Caco-2 (cell line): ENCODE measurements at regions not wholly inside any gene's neighbourhood (a gene's known extent, or its start where the extent isn't known, plus 50 kb on each side); places are given as distances from the start of the nearest gene placed in this dataset.

Experiments used
- BruUV-seq: library from RNA; stranded (reverse); fragments of 400-500 nt; replicated peaks from 2 replicates; lab custom pipeline; 2021; lab: Mats Ljungman, UMichigan
- CTCF ChIA-PET: fragments of 300-600 bp; sonication (Branson Sonifier 250); formaldehyde crosslinking; loops from one replicate; lab custom pipeline; 2022; ENCODE audit warnings: antibody characterized with exemption; lab: Charles Lee
- POLR2A ChIA-PET: fragments of 300-600 bp; sonication (Branson Sonifier 250); formaldehyde crosslinking; loops from one replicate; lab custom pipeline; 2022; ENCODE audit warnings: antibody characterized with exemption; lab: Charles Lee
- DNase-seq, 2 experiments: peaks; one replicate each; pipeline versions ENCODE4 v3.0.0 to v3.0.0-alpha.2; 2020 to 2022
- H3K27me3 ChIP-seq: replicated peaks from 2 replicates; pipeline ENCODE4 v1.6.0; 2011; ENCODE audit warnings: low read length; ENCODE audit not compliant: control insufficient read depth, insufficient read depth
- H3K36me3 ChIP-seq: 2 replicates; pipeline ENCODE4 v1.5.1; 2011; ENCODE audit warnings: low read length; ENCODE audit not compliant: control insufficient read depth, insufficient read depth
- H3K4me1 ChIP-seq: fragments of 250-450 bp; sonication (Bioruptor Pico); 2 replicates; pipeline ENCODE4 v1.5.1; 2020; ENCODE audit warnings: mild to moderate bottlenecking
- H3K4me3 ChIP-seq: 2 replicates; pipeline ENCODE4 v1.5.1; 2011; ENCODE audit warnings: low read depth, mild to moderate bottlenecking, control low read depth, low read length
- H3K9me3 ChIP-seq: fragments of 250-450 bp; sonication (Bioruptor Pico); 2 replicates; pipeline ENCODE4 v1.5.1; 2020; ENCODE audit warnings: mild to moderate bottlenecking, moderate library complexity
- H3K27ac Mint-ChIP-seq: one replicate; pipeline ENCODE4 v1.8.0; 2022; ENCODE audit warnings: mixed read lengths; ENCODE audit not compliant: unreplicated experiment
- H3K27me3 Mint-ChIP-seq: one replicate; pipeline ENCODE4 v1.8.0; 2022; ENCODE audit warnings: mixed read lengths; ENCODE audit not compliant: insufficient read depth, unreplicated experiment
- H3K36me3 Mint-ChIP-seq: one replicate; pipeline ENCODE4 v1.8.0; 2022; ENCODE audit warnings: mild to moderate bottlenecking, mixed read lengths; ENCODE audit not compliant: insufficient read depth, unreplicated experiment
- H3K4me1 Mint-ChIP-seq: one replicate; pipeline ENCODE4 v1.8.0; 2022; ENCODE audit warnings: low read depth, mixed read lengths; ENCODE audit not compliant: unreplicated experiment
- H3K4me3 Mint-ChIP-seq: one replicate; pipeline ENCODE4 v1.8.0; 2022; ENCODE audit warnings: mild to moderate bottlenecking, moderate library complexity, mixed read lengths; ENCODE audit not compliant: unreplicated experiment
- H3K9me3 Mint-ChIP-seq: one replicate; pipeline ENCODE4 v1.8.0; 2022; ENCODE audit warnings: mixed read lengths; ENCODE audit not compliant: unreplicated experiment
- intact Hi-C: fragments of 100-400 bp; cut with micrococcal nuclease; formaldehyde crosslinking; loops from one replicate; pipeline ENCODE4 v1.10.0; 2022; ENCODE audit not compliant: unreplicated experiment
- TF ChIP-seq, protein P1 (sequence below), 2 experiments: fragments of 200-600 bp in 1 of 2; IDR thresholded peaks; 1 replicate in 1 of 2; 2 replicates in 1 of 2; pipeline versions ENCODE4 v1.5.1 to v1.8.0; 2011 to 2022; ENCODE audit warnings: antibody characterized with exemption in 1 of 2, control low read depth in 1 of 2, inconsistent platforms in 1 of 2, low read depth in 1 of 2, low read length in 1 of 2, mild to moderate bottlenecking in 1 of 2, moderate library complexity in 1 of 2; ENCODE audit not compliant: insufficient read depth in 1 of 2, severe bottlenecking in 1 of 2, unreplicated experiment in 1 of 2

DNA sequence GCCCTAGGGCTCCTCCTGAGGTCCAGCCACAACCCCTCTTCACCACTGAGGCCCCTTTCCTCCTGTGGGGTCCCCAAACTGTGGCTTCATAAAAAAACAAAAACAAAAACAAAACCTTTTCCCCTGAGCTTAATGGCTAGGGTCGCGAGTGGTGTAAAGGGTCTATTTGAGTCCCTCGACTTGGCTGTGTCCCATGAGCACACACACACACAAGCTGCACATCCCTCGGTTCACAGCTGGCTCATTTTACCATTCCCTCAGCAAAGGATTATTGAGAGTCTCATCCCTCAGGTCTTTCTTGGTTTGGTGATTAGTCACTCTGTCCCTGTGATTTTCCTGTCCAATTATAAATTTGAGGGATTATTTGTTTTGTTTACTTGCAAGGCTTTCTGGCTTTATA lies 206.1 kb upstream of the SASH1 start:
- H3K4me3 Mint-ChIP-seq = no peak overlapping the region
- intact Hi-C loops = no loop called here
- H3K27me3 Mint-ChIP-seq = no peaks in the 10 kb centered on the region
- peaks cover 18% of the 10 kb centered on the region for H3K4me1 Mint-ChIP-seq
- Histone ChIP-seq H3K4me1 (peaks cover 19% of the 10 kb centered on the region), H3K4me3 (no peak overlapping the region), H3K9me3 (no peaks in the 10 kb centered on the region), H3K27me3 (no peaks in the 10 kb centered on the region), H3K36me3 (no peaks in the 10 kb centered on the region)
- H3K27ac Mint-ChIP-seq = no peak overlapping the region
- H3K36me3 Mint-ChIP-seq = peaks cover 11% of the 10 kb centered on the region
- ChIA-PET CTCF (no interaction called here), POLR2A (no interaction called here)
- H3K9me3 Mint-ChIP-seq = peaks cover 12% of the 10 kb centered on the region
- DNase-seq = no peak
- TF ChIP-seq, protein P1, sequence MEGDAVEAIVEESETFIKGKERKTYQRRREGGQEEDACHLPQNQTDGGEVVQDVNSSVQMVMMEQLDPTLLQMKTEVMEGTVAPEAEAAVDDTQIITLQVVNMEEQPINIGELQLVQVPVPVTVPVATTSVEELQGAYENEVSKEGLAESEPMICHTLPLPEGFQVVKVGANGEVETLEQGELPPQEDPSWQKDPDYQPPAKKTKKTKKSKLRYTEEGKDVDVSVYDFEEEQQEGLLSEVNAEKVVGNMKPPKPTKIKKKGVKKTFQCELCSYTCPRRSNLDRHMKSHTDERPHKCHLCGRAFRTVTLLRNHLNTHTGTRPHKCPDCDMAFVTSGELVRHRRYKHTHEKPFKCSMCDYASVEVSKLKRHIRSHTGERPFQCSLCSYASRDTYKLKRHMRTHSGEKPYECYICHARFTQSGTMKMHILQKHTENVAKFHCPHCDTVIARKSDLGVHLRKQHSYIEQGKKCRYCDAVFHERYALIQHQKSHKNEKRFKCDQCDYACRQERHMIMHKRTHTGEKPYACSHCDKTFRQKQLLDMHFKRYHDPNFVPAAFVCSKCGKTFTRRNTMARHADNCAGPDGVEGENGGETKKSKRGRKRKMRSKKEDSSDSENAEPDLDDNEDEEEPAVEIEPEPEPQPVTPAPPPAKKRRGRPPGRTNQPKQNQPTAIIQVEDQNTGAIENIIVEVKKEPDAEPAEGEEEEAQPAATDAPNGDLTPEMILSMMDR (IDR thresholded peaks at IDR 0.05; ENCODE audit: insufficient read depth in 1 of 2, low read depth in 1 of 2, low read length in 1 of 2, severe bottlenecking in 1 of 2, unreplicated experiment in 1 of 2) = no peak
- no TSS peak for BruUV-seq

DNA sequence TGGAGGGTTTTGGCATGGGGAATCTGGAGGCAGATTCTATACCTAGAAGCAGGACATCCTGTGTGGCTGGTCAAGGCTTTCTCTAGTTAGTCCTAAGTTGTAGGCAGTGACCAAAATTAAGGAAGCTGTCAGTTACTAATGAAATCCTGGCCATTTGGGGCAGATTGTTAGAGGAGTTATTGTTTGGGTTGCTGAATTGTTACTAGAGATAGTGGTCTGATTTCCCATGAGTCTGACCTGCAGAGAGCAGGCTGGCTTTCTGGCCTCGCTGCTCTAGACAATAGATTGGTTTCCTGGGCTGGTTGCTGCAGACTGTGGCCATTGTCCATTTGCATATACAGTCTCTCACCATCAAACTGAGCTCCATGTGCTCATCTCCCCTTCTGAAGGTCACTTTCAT lies 205.0 kb upstream of the SASH1 start:
- Mint-ChIP-seq H3K9me3 (peaks cover 14% of the 10 kb centered on the region), H3K36me3 (peaks cover 14% of the 10 kb centered on the region), H3K27ac (no peak overlapping the region), H3K4me3 (no peak overlapping the region), H3K4me1 (peaks cover 22% of the 10 kb centered on the region), H3K27me3 (no peaks in the 10 kb centered on the region)
- no peaks in the 10 kb centered on the region for H3K9me3 ChIP-seq
- no TSS peak for BruUV-seq
- DNase-seq = no peak
- intact Hi-C loops = no loop called here
- H3K36me3 ChIP-seq = no peaks in the 10 kb centered on the region
- POLR2A ChIA-PET = no interaction called here
- TF ChIP-seq, protein P1 (IDR thresholded peaks at IDR 0.05; ENCODE audit: insufficient read depth in 1 of 2, low read depth in 1 of 2, low read length in 1 of 2, severe bottlenecking in 1 of 2, unreplicated experiment in 1 of 2) = no peak
- no peak overlapping the region for H3K4me3 ChIP-seq
- H3K4me1 ChIP-seq = peaks cover 18% of the 10 kb centered on the region
- CTCF ChIA-PET = no interaction called here
- no peaks in the 10 kb centered on the region for H3K27me3 ChIP-seq

DNA sequence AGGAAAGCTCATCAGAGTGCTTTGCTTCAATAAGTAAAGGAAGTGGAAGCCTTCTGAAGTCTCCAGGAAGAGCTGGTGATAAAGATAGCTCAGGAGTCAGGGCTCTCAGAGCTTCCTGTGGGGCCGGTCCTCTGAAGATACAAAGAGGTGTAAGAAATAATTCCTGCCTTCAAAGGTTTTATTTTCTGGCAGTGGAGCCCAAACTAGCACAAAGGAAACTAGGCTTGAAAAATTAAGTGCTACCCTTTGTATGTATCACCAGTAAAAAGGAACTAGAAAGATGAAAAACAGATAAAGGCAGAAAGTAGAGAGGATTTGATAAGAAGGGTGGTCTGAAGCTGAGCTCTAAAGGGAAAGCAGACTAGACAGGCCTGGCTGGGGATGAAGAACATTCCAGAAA lies 204.1 kb upstream of the SASH1 start:
- POLR2A ChIA-PET = no interaction called here

More for the DNA sequence above, 204.1 kb upstream of the SASH1 start:
- H3K4me1 ChIP-seq = peaks cover 12% of the 10 kb centered on the region
- CTCF ChIA-PET = no interaction called here
- BruUV-seq = no TSS peak
- Mint-ChIP-seq H3K9me3 (peaks cover 14% of the 10 kb centered on the region), H3K27me3 (no peaks in the 10 kb centered on the region), H3K36me3 (peaks cover 14% of the 10 kb centered on the region), H3K4me3 (no peak overlapping the region), H3K4me1 (peaks cover 31% of the 10 kb centered on the region), H3K27ac (no peak overlapping the region)
- DNase-seq = no peak
- TF ChIP-seq, protein P1 (IDR thresholded peaks at IDR 0.05; ENCODE audit: insufficient read depth in 1 of 2, low read depth in 1 of 2, low read length in 1 of 2, severe bottlenecking in 1 of 2, unreplicated experiment in 1 of 2) = no peak
- H3K27me3 ChIP-seq = no peaks in the 10 kb centered on the region
- H3K36me3 ChIP-seq = no peaks in the 10 kb centered on the region
- intact Hi-C loops = no loop called here
- H3K4me3 ChIP-seq = no peak overlapping the region
- no peaks in the 10 kb centered on the region for H3K9me3 ChIP-seq
